DND-41 (cell line): ENCODE measurements at regions not wholly inside any gene's neighbourhood (a gene's known extent, or its start where the extent isn't known, plus 50 kb on each side); places are given as distances from the start of the nearest gene placed in this dataset.

Experiments used
- ATAC-seq: fragments of 200-7000 bp; cut with Tn5 transposase; 3 replicates; pipeline ENCODE4 v1.9.1; 2021; ENCODE audit warnings: low read depth; ENCODE audit not compliant: insufficient read depth
- DNase-seq: peaks from one replicate; pipeline ENCODE4 v3.0.0-alpha.2; 2020
- H2AFZ ChIP-seq: 2 replicates; pipeline ENCODE4 v1.6.0; 2012; ENCODE audit warnings: low read depth, low read length
- H3K27ac ChIP-seq: 2 replicates; pipeline ENCODE4 v1.5.1; 2012; ENCODE audit warnings: low read length, inconsistent platforms
- H3K27me3 ChIP-seq: fragments of 200-600 bp; sonication (generic); 2 replicates; pipeline ENCODE4 v1.6.0; 2012; ENCODE audit warnings: low read length, mild to moderate bottlenecking, inconsistent platforms; ENCODE audit not compliant: insufficient read depth, poor library complexity
- H3K36me3 ChIP-seq: 2 replicates; pipeline ENCODE4 v1.5.1; 2012; ENCODE audit warnings: low read length, inconsistent platforms; ENCODE audit not compliant: insufficient read depth
- H3K4me1 ChIP-seq: 2 replicates; pipeline ENCODE4 v1.5.1; 2012; ENCODE audit warnings: mild to moderate bottlenecking, low read length; ENCODE audit not compliant: insufficient read depth
- H3K4me2 ChIP-seq: 2 replicates; pipeline ENCODE4 v1.6.0; 2012; ENCODE audit warnings: mild to moderate bottlenecking, moderate library complexity, low read length, inconsistent platforms; ENCODE audit not compliant: insufficient read depth
- H3K4me3 ChIP-seq, 2 experiments: fragments of 200-600 bp in 1 of 2; shearing (Covaris generic) in 1 of 2; 2 replicates each; pipeline ENCODE4 v1.5.1; 2012 to 2016; ENCODE audit warnings: inconsistent platforms in 2 of 2, low read length in 2 of 2, mild to moderate bottlenecking in 2 of 2, low read depth in 1 of 2, moderate library complexity in 1 of 2
- H3K79me2 ChIP-seq: 2 replicates; pipeline ENCODE4 v1.6.0; 2012; ENCODE audit warnings: low read length, inconsistent platforms; ENCODE audit not compliant: insufficient read depth
- H3K9ac ChIP-seq: 2 replicates; pipeline ENCODE4 v1.6.0; 2012; ENCODE audit warnings: low read depth, mild to moderate bottlenecking, inconsistent platforms, low read length, moderate library complexity
- H3K9me3 ChIP-seq: 2 replicates; pipeline ENCODE4 v1.5.1; 2012; ENCODE audit warnings: low read length, moderate library complexity, mild to moderate bottlenecking, inconsistent platforms; ENCODE audit not compliant: insufficient read depth, severe bottlenecking
- H4K20me1 ChIP-seq: 2 replicates; pipeline ENCODE4 v1.6.0; 2012; ENCODE audit warnings: low read length; ENCODE audit not compliant: insufficient read depth
- CTCF ChIP-seq: IDR thresholded peaks from 2 replicates; pipeline ENCODE4 v1.5.1; 2012; ENCODE audit warnings: borderline replicate concordance, low read length, moderate library complexity, mild to moderate bottlenecking; ENCODE audit not compliant: poor library complexity, severe bottlenecking; ENCODE audit errors: extremely low read depth
- EZH2 ChIP-seq: IDR thresholded peaks from 3 replicates; pipeline ENCODE4 v1.6.1; 2012; ENCODE audit warnings: borderline replicate concordance, low read depth, mild to moderate bottlenecking, moderate library complexity, low read length, inconsistent platforms; ENCODE audit not compliant: severe bottlenecking

DNA sequence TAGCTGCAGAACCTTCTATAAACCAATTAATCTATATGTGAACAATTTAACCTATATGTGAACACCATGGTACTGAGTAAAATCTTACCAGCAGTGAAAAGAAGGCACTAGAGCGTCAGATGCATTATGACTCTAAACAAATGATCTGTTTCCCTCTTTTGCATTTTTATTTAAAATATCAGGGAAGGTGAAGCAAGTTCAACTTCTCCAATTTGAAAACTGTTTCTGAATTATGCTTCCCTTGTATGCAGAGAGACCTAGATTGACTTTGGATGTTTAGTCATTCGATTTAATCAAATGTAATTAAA lies 80.9 kb downstream of the DAD1 start:
- Histone ChIP-seq H3K36me3 (no peaks in the 10 kb centered on the region), H3K9ac (no peak overlapping the region), H4K20me1 (no peaks in the 10 kb centered on the region), H3K79me2 (no peaks in the 10 kb centered on the region), H3K9me3 (no peaks in the 10 kb centered on the region), H3K4me2 (no peak overlapping the region), H3K27me3 (peaks cover 32% of the 10 kb centered on the region), H3K4me1 (no peaks in the 10 kb centered on the region), H2AFZ (no peak overlapping the region), H3K27ac (no peak overlapping the region), H3K4me3 (no peak overlapping the region)
- no peak for DNase-seq
- no peak for ATAC-seq
- TF ChIP-seq EZH2 (no peak), CTCF (no peak)

- Histone ChIP-seq H3K9me3 (no peaks in the 10 kb centered on the region), H3K4me2 (no peak overlapping the region), H3K4me3 (no peak overlapping the region), H3K27me3 (peaks cover 39% of the 10 kb centered on the region), H2AFZ (no peak overlapping the region), H3K4me1 (no peaks in the 10 kb centered on the region), H3K36me3 (no peaks in the 10 kb centered on the region), H3K9ac (no peak overlapping the region), H4K20me1 (no peaks in the 10 kb centered on the region), H3K79me2 (no peaks in the 10 kb centered on the region), H3K27ac (no peak overlapping the region)
- ATAC-seq (no peak), DNase-seq (no peak)
- TF ChIP-seq CTCF (no peak), EZH2 (no peak)
These were observed 82.2 kb downstream of the DAD1 start for GRCh38 chr14:22506778-22507351.

- Histone ChIP-seq H3K79me2 (no peaks in the 10 kb centered on the region), H3K9ac (no peak overlapping the region), H3K4me1 (no peaks in the 10 kb centered on the region), H3K27me3 (peaks cover 43% of the 10 kb centered on the region), H3K4me2 (no peak overlapping the region), H4K20me1 (no peaks in the 10 kb centered on the region), H2AFZ (no peak overlapping the region), H3K27ac (no peak overlapping the region), H3K9me3 (no peaks in the 10 kb centered on the region), H3K36me3 (no peaks in the 10 kb centered on the region), H3K4me3 (no peak overlapping the region)
- TF ChIP-seq EZH2: no peak
- no peak for DNase-seq
- no peak for ATAC-seq
These were observed 82.7 kb downstream of the DAD1 start for GRCh38 chr14:22506378-22506710.

- TF ChIP-seq EZH2: no peak
- no peak for TF ChIP-seq CTCF
- H3K27me3 ChIP-seq: peaks cover 48% of the 10 kb centered on the region
- no peak overlapping the region for H3K27ac ChIP-seq
- no peaks in the 10 kb centered on the region; the same call in 1 of the 2 replicates for H4K20me1 ChIP-seq
- H3K9ac ChIP-seq: no peak overlapping the region
- H2AFZ ChIP-seq: no peak overlapping the region
- no peak overlapping the region for H3K4me3 ChIP-seq
- DNase-seq (no peak), ATAC-seq (no peak)
- H3K36me3 ChIP-seq: no peaks in the 10 kb centered on the region
- no peaks in the 10 kb centered on the region for H3K4me1 ChIP-seq
- H3K4me2 ChIP-seq: no peak overlapping the region
- H3K79me2 ChIP-seq: no peaks in the 10 kb centered on the region
- H3K9me3 ChIP-seq: no peaks in the 10 kb centered on the region
These were observed 83.2 kb downstream of the DAD1 start for GRCh38 chr14:22505697-22506377.
